Epithelial cell of esophagus (primary cell): ENCODE measurements at regions not wholly inside any gene's neighbourhood (a gene's known extent, or its start where the extent isn't known, plus 50 kb on each side); places are given as distances from the start of the nearest gene placed in this dataset.

Experiments
- DNase-seq: peaks from one replicate; pipeline ENCODE4 v3.0.0; 2010; ENCODE audit warnings: low read depth
- H3K4me3 ChIP-seq: 2 replicates; pipeline ENCODE4 v1.5.1; 2011; ENCODE audit warnings: mild to moderate bottlenecking, low read length, control low read depth
- CTCF ChIP-seq: IDR thresholded peaks from 2 replicates; pipeline ENCODE4 v1.5.1; 2011; ENCODE audit warnings: low read depth, mild to moderate bottlenecking, low read length, control low read depth, inconsistent platforms; ENCODE audit not compliant: insufficient read depth; ENCODE audit errors: missing control alignments

GRCh38 chr1:80044662-80045061, 1038.1 kb upstream of the ADGRL4 start:
- no peak for TF ChIP-seq CTCF
- H3K4me3 ChIP-seq: no peak overlapping the region
- DNase-seq: no peak

DNA sequence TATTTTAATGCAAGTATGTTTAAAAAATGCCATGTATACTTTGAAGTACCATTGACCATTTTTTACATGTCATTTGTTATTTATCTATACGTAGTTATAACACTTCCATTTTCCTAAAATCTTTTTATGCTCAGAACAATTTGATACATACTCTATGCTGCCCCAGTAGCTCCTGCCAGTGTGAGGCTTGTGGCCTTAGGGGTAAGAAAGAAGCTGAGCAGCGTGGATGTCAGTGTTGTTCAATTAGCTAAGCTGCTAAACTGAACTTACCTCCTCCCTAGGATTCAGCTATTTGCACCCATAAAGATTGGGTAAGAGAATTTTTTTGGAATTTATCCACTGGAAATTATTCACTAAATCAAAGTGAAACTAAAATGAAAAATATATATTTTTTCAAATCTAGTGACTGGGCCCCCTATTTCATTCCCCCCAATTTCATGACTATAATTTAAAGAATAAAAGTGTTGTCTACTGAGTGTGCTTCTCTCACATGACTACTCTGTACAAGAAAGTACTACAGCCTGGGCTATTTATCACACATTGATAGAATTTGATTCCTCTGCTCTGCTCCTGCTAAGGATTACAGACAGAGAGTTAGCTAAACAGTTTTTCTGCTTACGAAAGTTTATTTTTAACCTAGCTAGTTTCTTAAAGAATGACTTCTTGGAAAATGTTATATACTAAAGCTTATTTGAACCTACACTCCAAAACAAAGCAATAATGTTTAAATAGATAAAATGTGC, 1030.3 kb upstream of the ADGRL4 start:
- DNase-seq: no peak
- no peak overlapping the region for H3K4me3 ChIP-seq
- TF ChIP-seq CTCF: no peak

GRCh38 chr1:80023358-80023757, 1016.8 kb upstream of the ADGRL4 start:
- DNase-seq: peak; percentile 45
- H3K4me3 ChIP-seq: no peak overlapping the region
- no peak for TF ChIP-seq CTCF

GRCh38 chr1:80021891-80022290, 1015.4 kb upstream of the ADGRL4 start:
- no peak for DNase-seq
- no peak overlapping the region for H3K4me3 ChIP-seq
- no peak for TF ChIP-seq CTCF

DNA sequence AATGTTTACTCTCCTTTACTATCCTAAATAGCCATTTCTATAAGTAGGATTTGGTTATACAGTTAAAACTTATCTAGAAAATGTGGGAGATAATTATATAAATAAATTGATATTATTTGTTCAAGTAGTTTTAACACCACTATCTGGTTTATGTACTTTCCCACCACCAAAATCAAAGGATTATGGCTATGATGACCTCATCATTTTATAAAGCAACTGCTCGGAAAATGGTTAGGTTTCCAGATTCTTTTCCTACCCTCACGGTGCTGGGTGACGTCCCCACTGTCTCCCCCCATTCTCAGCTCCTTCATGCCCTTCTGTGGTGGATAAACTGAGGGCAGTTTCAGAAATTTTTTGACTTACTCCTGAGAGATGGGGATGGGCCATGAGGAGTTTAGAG, 1011.8 kb upstream of the ADGRL4 start:
- no peak for TF ChIP-seq CTCF
- no peak overlapping the region for H3K4me3 ChIP-seq
- no peak for DNase-seq

DNA sequence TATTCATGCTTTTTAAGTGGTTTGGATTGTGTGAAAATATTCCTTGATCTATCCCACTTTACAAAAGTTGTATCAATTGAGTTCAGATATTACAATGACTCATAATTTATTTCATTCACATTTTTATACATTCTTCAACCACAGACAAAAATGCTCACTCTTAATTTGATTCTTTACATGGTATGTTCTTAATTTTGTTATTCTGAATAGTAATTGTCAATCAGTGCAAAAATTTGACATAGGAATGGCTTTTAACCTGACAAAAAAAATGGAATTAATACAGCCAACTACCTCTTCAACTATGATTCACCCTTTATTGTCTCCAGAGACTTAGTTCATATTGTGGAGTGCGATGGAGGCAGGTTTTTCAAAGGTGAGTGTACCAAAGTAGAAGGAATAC, 1002.4 kb upstream of the ADGRL4 start:
- no peak for TF ChIP-seq CTCF
- DNase-seq: no peak
- H3K4me3 ChIP-seq: no peak overlapping the region

- no peak for DNase-seq
- no peak overlapping the region for H3K4me3 ChIP-seq
- no peak for TF ChIP-seq CTCF
Measured at GRCh38 chr1:80003250-80003649, 996.7 kb upstream of the ADGRL4 start.
